K562 (cell line): ENCODE measurements at regions not wholly inside any gene's neighbourhood (a gene's known extent, or its start where the extent isn't known, plus 50 kb on each side); places are given as distances from the start of the nearest gene placed in this dataset.

Experiments
- ATAC-seq: fragments of 200-7000 bp; cut with Tn5 transposase; 3 replicates; pipeline ENCODE4 v1.9.1; 2020; ENCODE audit warnings: moderate library complexity
- BruUV-seq: library from RNA; stranded (reverse); fragments of 400-500 nt; replicated peaks from 2 replicates; lab custom pipeline; 2021; lab: Mats Ljungman, UMichigan
- CTCF ChIA-PET: fragments of 300-600 bp; formaldehyde crosslinking; extraction: SDS; loops from one replicate; lab custom pipeline; 2021; ENCODE audit warnings: low intra/inter-chr PET ratio; lab: Yijun Ruan, JAX
- POLR2A ChIA-PET: fragments of 300-600, 350-650 bp; sonication (Branson Sonifier 250); formaldehyde crosslinking; extraction: SDS; loops from one replicate; lab custom pipeline; 2021; ENCODE audit warnings: antibody characterized with exemption, inconsistent platforms; lab: Yijun Ruan, JAX
- DNase-seq, 4 experiments: peaks; one replicate each; pipeline versions ENCODE4 v3.0.0 to v3.0.0-alpha.2; 2011 to 2018; ENCODE audit warnings: low spot score in 3 of 4, mixed read lengths in 3 of 4; ENCODE audit errors: extremely low read depth in 1 of 4
- FAIRE-seq: peaks from 2 replicates; lab custom pipeline; 2011; peaks lifted over from hg19 to GRCh38; lab: Jason Lieb, UNC
- H2AFZ ChIP-seq: 2 replicates; pipeline ENCODE4 v1.6.0; 2011; ENCODE audit warnings: low read depth, low read length, control low read depth, inconsistent platforms
- H3K27ac ChIP-seq: fragments of 200-600 bp; 3 replicates; pipeline ENCODE4 v1.8.0; 2011; ENCODE audit warnings: low read depth, mild to moderate bottlenecking, control low read depth, inconsistent platforms, low read length, moderate library complexity, mixed read lengths; ENCODE audit errors: extremely low read depth
- H3K27me3 ChIP-seq, 2 experiments: fragments of 300-600 bp in 1 of 2; 2 replicates in 1 of 2; 3 replicates in 1 of 2; pipeline versions ENCODE4 v1.6.0 to v1.8.0; 2011; ENCODE audit warnings: inconsistent platforms in 2 of 2, low read length in 2 of 2, mild to moderate bottlenecking in 1 of 2, mixed read lengths in 1 of 2, moderate library complexity in 1 of 2; ENCODE audit not compliant: control insufficient read depth in 2 of 2, insufficient read depth in 2 of 2
- H3K36me3 ChIP-seq: fragments of 300-600 bp; 3 replicates; pipeline ENCODE4 v1.8.0; 2011; ENCODE audit warnings: mild to moderate bottlenecking, low read length, inconsistent platforms; ENCODE audit not compliant: control insufficient read depth, insufficient read depth
- H3K4me1 ChIP-seq, 2 experiments: fragments of 200-600 bp in 1 of 2; replicated peaks in 1 of 2; 2 replicates in 1 of 2; 3 replicates in 1 of 2; pipeline versions ENCODE4 v1.5.1 to v1.8.0; 2011; ENCODE audit warnings: inconsistent platforms in 2 of 2, low read length in 2 of 2, mild to moderate bottlenecking in 1 of 2, mixed read lengths in 1 of 2, moderate library complexity in 1 of 2; ENCODE audit not compliant: control insufficient read depth in 2 of 2, insufficient read depth in 2 of 2
- H3K4me2 ChIP-seq: 2 replicates; pipeline ENCODE4 v1.6.1; 2011; ENCODE audit warnings: low read length, control low read depth, inconsistent platforms, mixed read lengths; ENCODE audit not compliant: insufficient read depth
- H3K4me3 ChIP-seq: fragments of 200-600 bp; sonication (generic), shearing (Covaris generic); 2 replicates; pipeline ENCODE4 v1.5.1; 2016; ENCODE audit warnings: control low read depth, inconsistent platforms
- H3K79me2 ChIP-seq: fragments of 200-600 bp; 3 replicates; pipeline ENCODE4 v1.8.0; 2011; ENCODE audit warnings: low read length, inconsistent platforms; ENCODE audit not compliant: control insufficient read depth, insufficient read depth
- H3K9ac ChIP-seq, 2 experiments: 2 replicates each; pipeline versions ENCODE4 v1.6.0 to v1.6.1; 2011; ENCODE audit warnings: low read depth in 2 of 2, low read length in 2 of 2, control low read depth in 1 of 2, inconsistent platforms in 1 of 2, mild to moderate bottlenecking in 1 of 2, mixed read lengths in 1 of 2; ENCODE audit not compliant: insufficient read depth in 1 of 2
- H3K9me1 ChIP-seq: one replicate; pipeline ENCODE4 v1.6.0; 2011; ENCODE audit warnings: inconsistent platforms, mild to moderate bottlenecking, low read length, moderate library complexity; ENCODE audit not compliant: control insufficient read depth, insufficient read depth
- H3K9me3 ChIP-seq: replicated peaks from 2 replicates; pipeline ENCODE4 v1.5.1; 2011; ENCODE audit warnings: low read depth, low read length, inconsistent platforms; ENCODE audit not compliant: control insufficient read depth, insufficient read depth
- H4K20me1 ChIP-seq: replicated peaks from 2 replicates; pipeline ENCODE4 v1.6.1; 2011; ENCODE audit warnings: low read length, inconsistent platforms, mixed read lengths; ENCODE audit not compliant: control insufficient read depth, insufficient read depth
- DPF2 ChIP-seq: fragments of 450-650 bp; IDR thresholded peaks from 2 replicates; pipeline ENCODE4 v1.6.1; 2016
- HEY1 ChIP-seq: fragments of 250-450 bp; sonication (Bioruptor Pico); IDR thresholded peaks from 2 replicates; pipeline ENCODE4 v1.5.0; 2020; ENCODE audit warnings: mild to moderate bottlenecking, moderate library complexity, borderline replicate concordance
- MTA3 ChIP-seq: fragments of 450-650 bp; formaldehyde crosslinking; IDR thresholded peaks from 2 replicates; pipeline ENCODE4 v1.6.1; 2017; ENCODE audit warnings: mild to moderate bottlenecking, borderline replicate concordance
- NFE2 ChIP-seq: IDR thresholded peaks from 2 replicates; pipeline ENCODE4 v1.6.1; 2014; ENCODE audit warnings: antibody characterized with exemption, low read depth
- RAD51 ChIP-seq: fragments of 450-650 bp; IDR thresholded peaks from 2 replicates; pipeline ENCODE4 v1.7.1; 2016; ENCODE audit warnings: low read depth, mild to moderate bottlenecking, borderline replicate concordance
- TBL1XR1 ChIP-seq, 2 experiments: IDR thresholded peaks; 2 replicates each; pipeline ENCODE4 v1.6.1; 2012; ENCODE audit warnings: improper control_type of control experiment in 2 of 2, low read length in 2 of 2, mild to moderate bottlenecking in 1 of 2
- ZNF282 ChIP-seq: sonication (generic); formaldehyde crosslinking; IDR thresholded peaks from 2 replicates; pipeline ENCODE4 v1.8.1; 2023; ENCODE audit warnings: missing genetic modification reagents
- WGBS: fragments of 100-300 bp; shearing (Covaris generic); methylation state at CpG from one replicate; pipeline ENCODE4 v1.1.6; 2016; ENCODE audit warnings: low coverage, mixed read lengths; ENCODE audit not compliant: insufficient coverage; ENCODE audit errors: missing lambda C conversion rate; 5-methylcytosine and 5-hydroxymethylcytosine counted together
- in situ Hi-C: fragments of 300-500 bp; cut with MboI; formaldehyde crosslinking; loops from 4 replicates; pipeline ENCODE4 v1.15.0; 2018; ENCODE audit warnings: inconsistent platforms, mixed read lengths
- intact Hi-C: fragments of 100-400 bp; cut with micrococcal nuclease; formaldehyde crosslinking; loops from 2 replicates; pipeline ENCODE4 v1.14.2; 2022
- TF ChIP-seq, protein P1 (sequence below), 2 experiments: fragments of 450-650 bp; IDR thresholded peaks; 2 replicates each; pipeline ENCODE4 v1.6.1; 2016; ENCODE audit warnings: mild to moderate bottlenecking in 2 of 2, borderline replicate concordance in 1 of 2, low read depth in 1 of 2, moderate library complexity in 1 of 2

DNA sequence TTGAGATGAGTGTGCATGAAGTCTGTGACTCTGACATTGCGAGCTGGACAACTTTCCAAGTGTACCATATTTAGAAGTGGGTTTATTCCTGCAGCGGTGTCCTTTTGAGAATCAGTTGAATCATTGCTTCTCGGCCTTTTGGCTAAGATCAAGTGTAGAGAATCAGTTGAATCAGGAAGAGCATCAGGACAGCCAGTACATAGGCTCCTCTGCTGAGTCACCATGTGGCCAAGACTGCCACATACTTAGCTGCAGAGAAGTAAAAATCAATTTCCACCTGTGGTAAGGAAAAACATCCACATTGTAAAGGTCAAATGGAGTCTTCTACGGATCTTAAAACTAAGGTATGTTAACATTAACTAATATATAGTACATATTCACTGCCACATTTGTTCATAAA lies 428.4 kb upstream of the MARCKS start:
- TF ChIP-seq MTA3: no peak
- no peak for TF ChIP-seq HEY1 (CRISPR knock-in tag)
- TF ChIP-seq NFE2: peak; percentile 38
- in situ Hi-C loops: no loop called here
- Histone ChIP-seq H3K79me2 (no peaks in the 10 kb centered on the region), H3K9ac (no peak overlapping the region), H3K4me1 (no peaks in the 10 kb centered on the region), H3K9me1 (no peaks in the 10 kb centered on the region), H3K9me3 (no peaks in the 10 kb centered on the region), H3K27me3 (no peaks in the 10 kb centered on the region), H3K27ac (no peak overlapping the region), H3K4me2 (no peak overlapping the region), H2AFZ (no peak overlapping the region), H3K36me3 (no peaks in the 10 kb centered on the region), H4K20me1 (no peaks in the 10 kb centered on the region), H3K4me3 (no peak overlapping the region)
- FAIRE-seq (no peak), DNase-seq (no peak), ATAC-seq (no peak)
- intact Hi-C loops: no loop called here
- BruUV-seq: no TSS peak
- POLR2A ChIA-PET: no interaction called here
- WGBS: 2% methylated on average over 4 of the region's 4 CpGs
- CTCF ChIA-PET: no interaction called here

DNA sequence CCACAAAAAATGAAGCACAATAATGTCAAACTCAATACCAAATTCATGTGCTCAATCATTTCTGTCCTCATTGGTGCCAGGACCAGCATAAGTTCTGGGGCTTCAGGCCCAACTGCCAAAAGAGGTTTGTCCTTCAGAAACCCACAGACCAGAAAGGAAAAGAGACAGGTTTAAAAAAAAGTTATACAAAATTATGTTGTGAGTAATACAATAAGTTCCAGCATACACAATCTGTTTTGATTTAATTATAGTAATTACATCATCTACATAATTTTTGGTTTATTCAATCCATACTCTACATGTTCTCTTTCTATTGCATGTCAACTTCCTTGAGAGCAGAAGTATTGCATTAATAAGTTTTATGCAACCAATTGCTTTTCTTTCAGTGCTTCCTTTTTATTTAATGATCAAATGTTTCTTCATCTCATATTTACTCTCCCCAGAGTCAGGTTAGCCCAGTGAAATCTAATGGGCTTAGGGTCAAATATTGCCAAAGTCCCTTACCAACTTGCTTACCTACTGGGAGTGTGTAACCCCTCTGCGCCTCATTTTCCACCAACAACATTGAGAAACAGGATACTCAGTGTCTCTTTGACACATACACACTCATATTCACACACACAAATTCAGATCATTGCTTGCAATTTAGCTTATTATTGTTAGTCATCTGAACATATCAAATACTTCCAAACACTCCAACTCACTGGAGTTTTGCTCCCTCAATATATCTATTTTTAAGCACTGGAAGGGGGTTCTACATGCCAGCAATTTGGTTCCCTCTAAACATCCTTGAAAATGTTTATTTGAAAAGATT lies 424.4 kb upstream of the MARCKS start:
- Histone ChIP-seq H3K9me1 (no peaks in the 10 kb centered on the region), H3K36me3 (no peaks in the 10 kb centered on the region), H2AFZ (no peak overlapping the region), H3K4me2 (no peak overlapping the region), H3K27ac (no peak overlapping the region), H3K4me1 (no peaks in the 10 kb centered on the region), H3K9ac (no peak overlapping the region), H3K79me2 (no peaks in the 10 kb centered on the region), H3K4me3 (no peak overlapping the region), H3K9me3 (no peaks in the 10 kb centered on the region), H3K27me3 (no peaks in the 10 kb centered on the region), H4K20me1 (no peaks in the 10 kb centered on the region)
- BruUV-seq: no TSS peak
- DNase-seq (no peak), ATAC-seq (no peak), FAIRE-seq (no peak)
- intact Hi-C loops (no loop called here), in situ Hi-C loops (no loop called here)
- ChIA-PET POLR2A (interaction anchor here (0.8 kb wide), 1 partner anchor 185 kb away, joined by 6 read pairs; no protein-coding TSS in a partner anchor), CTCF (no interaction called here)
- 7% methylated on average over 1 of the region's 1 CpG for WGBS
- TF ChIP-seq, protein P1, sequence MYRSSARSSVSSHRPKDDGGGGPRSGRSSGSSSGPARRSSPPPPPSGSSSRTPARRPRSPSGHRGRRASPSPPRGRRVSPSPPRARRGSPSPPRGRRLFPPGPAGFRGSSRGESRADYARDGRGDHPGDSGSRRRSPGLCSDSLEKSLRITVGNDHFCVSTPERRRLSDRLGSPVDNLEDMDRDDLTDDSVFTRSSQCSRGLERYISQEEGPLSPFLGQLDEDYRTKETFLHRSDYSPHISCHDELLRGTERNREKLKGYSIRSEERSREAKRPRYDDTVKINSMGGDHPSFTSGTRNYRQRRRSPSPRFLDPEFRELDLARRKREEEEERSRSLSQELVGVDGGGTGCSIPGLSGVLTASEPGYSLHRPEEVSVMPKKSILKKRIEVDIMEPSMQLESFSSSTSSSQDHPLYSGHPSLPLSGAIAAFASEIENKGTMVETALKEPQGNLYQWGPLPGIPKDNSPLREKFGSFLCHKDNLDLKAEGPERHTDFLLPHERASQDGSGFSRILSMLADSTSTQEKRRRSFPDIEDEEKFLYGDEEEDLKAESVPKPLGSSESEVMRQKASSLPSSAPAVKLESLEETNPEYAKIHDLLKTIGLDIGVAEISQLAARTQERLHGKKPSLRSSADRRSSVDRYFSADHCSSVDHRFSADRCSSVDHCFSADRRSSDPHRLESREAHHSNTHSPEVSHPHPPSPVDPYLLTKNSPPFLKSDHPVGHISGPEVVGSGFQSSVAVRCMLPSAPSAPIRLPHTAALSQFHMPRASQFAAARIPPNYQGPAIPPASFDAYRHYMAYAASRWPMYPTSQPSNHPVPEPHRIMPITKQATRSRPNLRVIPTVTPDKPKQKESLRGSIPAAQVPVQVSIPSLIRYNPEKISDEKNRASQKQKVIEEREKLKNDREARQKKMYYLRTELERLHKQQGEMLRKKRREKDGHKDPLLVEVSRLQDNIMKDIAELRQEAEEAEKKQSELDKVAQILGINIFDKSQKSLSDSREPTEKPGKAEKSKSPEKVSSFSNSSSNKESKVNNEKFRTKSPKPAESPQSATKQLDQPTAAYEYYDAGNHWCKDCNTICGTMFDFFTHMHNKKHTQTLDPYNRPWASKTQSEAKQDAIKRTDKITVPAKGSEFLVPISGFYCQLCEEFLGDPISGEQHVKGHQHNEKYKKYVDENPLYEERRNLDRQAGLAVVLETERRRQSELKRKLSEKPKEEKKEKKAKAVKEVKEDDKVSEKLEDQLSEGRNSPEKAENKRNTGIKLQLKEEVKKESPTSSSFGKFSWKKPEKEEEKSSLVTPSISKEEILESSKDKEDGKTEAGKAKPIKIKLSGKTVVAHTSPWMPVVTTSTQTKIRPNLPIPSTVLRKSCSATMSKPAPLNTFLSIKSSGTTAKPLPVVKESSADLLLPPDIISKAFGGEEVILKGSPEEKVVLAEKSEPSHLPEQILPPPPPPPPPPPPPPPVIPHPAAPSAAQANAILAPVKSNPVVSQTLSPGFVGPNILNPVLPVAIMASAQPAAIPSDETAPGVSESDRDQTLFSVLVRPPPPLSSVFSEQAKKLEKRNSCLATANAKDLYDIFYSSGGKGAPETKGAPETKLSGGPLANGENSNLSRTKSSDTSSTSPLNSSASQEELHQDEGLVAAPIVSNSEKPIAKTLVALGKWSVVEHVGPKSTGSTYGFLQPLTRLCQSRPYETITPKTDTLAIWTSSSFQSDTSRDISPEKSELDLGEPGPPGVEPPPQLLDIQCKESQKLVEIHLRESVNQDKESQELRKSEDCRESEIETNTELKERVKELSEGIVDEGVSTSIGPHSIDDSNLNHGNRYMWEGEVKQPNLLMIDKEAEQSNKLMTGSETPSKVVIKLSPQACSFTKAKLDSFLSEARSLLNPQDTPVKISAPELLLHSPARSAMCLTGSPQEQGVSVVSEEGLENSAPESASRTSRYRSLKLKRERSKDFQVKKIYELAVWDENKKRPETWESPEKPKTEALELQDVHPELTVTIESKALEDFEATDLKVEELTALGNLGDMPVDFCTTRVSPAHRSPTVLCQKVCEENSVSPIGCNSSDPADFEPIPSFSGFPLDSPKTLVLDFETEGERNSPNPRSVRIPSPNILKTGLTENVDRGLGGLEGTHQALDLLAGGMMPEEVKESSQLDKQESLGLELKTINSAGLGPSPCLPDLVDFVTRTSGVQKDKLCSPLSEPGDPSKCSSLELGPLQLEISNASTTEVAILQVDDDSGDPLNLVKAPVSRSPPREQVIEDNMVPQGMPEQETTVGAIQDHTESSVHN (IDR thresholded peaks at IDR 0.05; ENCODE audit: borderline replicate concordance in 1 of 2, low read depth in 1 of 2): no peak
- TF ChIP-seq DPF2 (no peak), RAD51 (no peak), ZNF282 (CRISPR knock-in tag) (no peak), TBL1XR1 (IDR thresholded peaks at IDR 0.05; ENCODE audit: low read length in 2 of 2) (no peak)
